ENCODE measurements at regions not wholly inside any gene's neighbourhood (a gene's known extent, or its start where the extent isn't known, plus 50 kb on each side); places are given as distances from the start of the nearest gene placed in this dataset.

DNA sequence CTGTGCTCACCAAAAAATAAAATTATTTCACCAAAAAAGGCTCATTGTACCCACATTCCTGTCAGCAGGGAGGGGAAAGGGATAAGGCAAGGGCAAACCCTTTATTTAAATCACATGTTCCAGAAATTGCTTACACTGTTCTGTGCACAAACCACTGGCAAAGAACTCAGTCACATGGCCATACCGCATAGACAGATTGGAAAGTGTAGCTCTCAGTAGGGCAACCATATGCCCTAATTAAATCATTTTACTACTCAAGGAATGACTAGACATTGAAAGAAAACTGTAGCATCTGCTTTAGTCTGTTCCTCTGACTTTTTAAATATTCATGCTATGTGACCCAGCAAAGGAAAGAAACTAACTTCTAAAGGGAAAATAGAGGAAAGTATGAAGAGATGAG lies 119.2 kb upstream of the FAM241A start:
- TF ChIP-seq POLR2AphosphoS5 (IDR thresholded peaks at IDR 0.05) (no peak), CTCF (IDR thresholded peaks at IDR 0.05) (no peak), POLR2A (IDR thresholded peaks at IDR 0.05) (no peak)

All from suprapubic skin (tissue), 4 donors.